CD4-positive, alpha-beta T cell (primary cell): ENCODE measurements at regions not wholly inside any gene's neighbourhood (a gene's known extent, or its start where the extent isn't known, plus 50 kb on each side); places are given as distances from the start of the nearest gene placed in this dataset.
"Not testable (repeated sequence)": the region's sequence is repeated elsewhere in the genome, so short reads cannot be mapped to it uniquely, and the experiment has no call there.

ENCODE experiments used
- ATAC-seq: fragments of 200-7000 bp; cut with Tn5 transposase; one replicate; pipeline ENCODE4 v1.10.0; 2022; ENCODE audit warnings: mild to moderate bottlenecking; ENCODE audit not compliant: poor library complexity
- CTCF ChIA-PET: fragments of 350-600 bp; sonication (Branson Sonifier 250); formaldehyde crosslinking; loops from one replicate; lab custom pipeline; 2021; ENCODE audit warnings: antibody characterized with exemption, inconsistent platforms; lab: Charles Lee
- POLR2A ChIA-PET: fragments of 350-600 bp; sonication (Branson Sonifier 250); formaldehyde crosslinking; loops from one replicate; lab custom pipeline; 2021; ENCODE audit warnings: antibody characterized with exemption, inconsistent platforms; lab: Charles Lee
- DNase-seq, 14 experiments: peaks; one replicate each; pipeline ENCODE4 v3.0.0-alpha.2; 2013 to 2020; ENCODE audit warnings: mixed read lengths in 2 of 14
- H3K27ac ChIP-seq, 2 donors: one replicate each; pipeline versions ENCODE4 v1.5.1 to v1.7.0; 2013; ENCODE audit warnings: low read length in 2 of 2, low read depth in 1 of 2, mild to moderate bottlenecking in 1 of 2
- H3K27me3 ChIP-seq, 2 experiments: 1 replicate in 1 of 2; 2 replicates in 1 of 2; pipeline versions ENCODE4 v1.6.1 to v1.7.0; 2013; ENCODE audit warnings: low read length in 2 of 2, control low read depth in 1 of 2, mild to moderate bottlenecking in 1 of 2, moderate library complexity in 1 of 2; ENCODE audit not compliant: insufficient read depth in 2 of 2, control insufficient read depth in 1 of 2
- H3K36me3 ChIP-seq: one replicate; pipeline ENCODE4 v1.6.1; 2013; ENCODE audit warnings: low read length, control low read depth; ENCODE audit not compliant: insufficient read depth
- H3K4me1 ChIP-seq: one replicate; pipeline ENCODE4 v1.6.1; 2013; ENCODE audit warnings: low read length, control low read depth; ENCODE audit not compliant: insufficient read depth
- H3K4me3 ChIP-seq: one replicate; pipeline ENCODE4 v1.5.1; 2013; ENCODE audit warnings: mild to moderate bottlenecking, low read length, moderate library complexity
- H3K9me3 ChIP-seq, 2 experiments: 1 replicate in 1 of 2; 2 replicates in 1 of 2; pipeline versions ENCODE4 v1.6.1 to v1.7.0; 2013; ENCODE audit warnings: low read length in 2 of 2, mild to moderate bottlenecking in 2 of 2, control low read depth in 1 of 2, moderate library complexity in 1 of 2; ENCODE audit not compliant: control insufficient read depth in 1 of 2, insufficient read depth in 1 of 2
- H3K27ac Mint-ChIP-seq: one replicate; pipeline ENCODE4 v1.8.0; 2020; ENCODE audit warnings: mixed read lengths
- H3K27me3 Mint-ChIP-seq: one replicate; pipeline ENCODE4 v1.8.0; 2021; ENCODE audit warnings: mixed read lengths
- H3K36me3 Mint-ChIP-seq: one replicate; pipeline ENCODE4 v1.8.0; 2021; ENCODE audit warnings: low read depth, mixed read lengths
- H3K4me1 Mint-ChIP-seq: one replicate; pipeline ENCODE4 v1.8.0; 2021; ENCODE audit warnings: low read depth, mixed read lengths
- H3K4me3 Mint-ChIP-seq: one replicate; pipeline ENCODE4 v1.8.0; 2020; ENCODE audit warnings: mild to moderate bottlenecking, mixed read lengths
- H3K9me3 Mint-ChIP-seq: one replicate; pipeline ENCODE4 v1.8.0; 2020; ENCODE audit warnings: mixed read lengths
- CTCF ChIP-seq: fragments of 200-600 bp; IDR thresholded peaks from one replicate; pipeline ENCODE4 v1.8.0; 2022; ENCODE audit warnings: antibody characterized with exemption, mild to moderate bottlenecking
- intact Hi-C, 2 experiments: fragments of 100-400 bp; cut with DNase I in 1 of 2; cut with micrococcal nuclease in 1 of 2; formaldehyde crosslinking; loops; one replicate each; pipeline versions ENCODE4 v1.15.1 to v1.9.0; 2023 to 2025; cut with DNase I, micrococcal nuclease

GRCh38 chr14:30020687-30021086 is 93.0 kb upstream of the PRKD1 start:
- intact Hi-C loops, result no loop called here
- Histone ChIP-seq H3K27me3 (no peaks in the 10 kb centered on the region), H3K9me3 (no peaks in the 10 kb centered on the region), H3K4me3 (no peak overlapping the region), H3K36me3 (no peaks in the 10 kb centered on the region), H3K27ac (no peak overlapping the region), H3K4me1 (no peaks in the 10 kb centered on the region)
- ChIA-PET POLR2A (no interaction called here), CTCF (no interaction called here)
- peaks cover 14% of the 10 kb centered on the region for H3K9me3 Mint-ChIP-seq
- no peak overlapping the region for H3K4me3 Mint-ChIP-seq
- no peaks in the 10 kb centered on the region for H3K4me1 Mint-ChIP-seq
- DNase-seq (no peak), ATAC-seq (no peak)
- no peaks in the 10 kb centered on the region for H3K27me3 Mint-ChIP-seq
- H3K27ac Mint-ChIP-seq, result no peak overlapping the region
- H3K36me3 Mint-ChIP-seq, result no peaks in the 10 kb centered on the region
- no peak for TF ChIP-seq CTCF

GRCh38 chr14:30023350-30023749 is 95.7 kb upstream of the PRKD1 start:
- CTCF ChIA-PET, H3K27ac Mint-ChIP-seq: not testable (repeated sequence)

GRCh38 chr14:30034152-30034551 is 106.5 kb upstream of the PRKD1 start:
- no peaks in the 10 kb centered on the region for H3K27me3 Mint-ChIP-seq
- H3K4me3 Mint-ChIP-seq, result no peak overlapping the region
- H3K4me1 Mint-ChIP-seq, result no peaks in the 10 kb centered on the region
- Histone ChIP-seq H3K4me3 (no peak overlapping the region), H3K36me3 (no peaks in the 10 kb centered on the region), H3K4me1 (no peaks in the 10 kb centered on the region), H3K27me3 (no peaks in the 10 kb centered on the region), H3K27ac (no peak overlapping the region), H3K9me3 (peaks cover 0 to 16% of the 10 kb centered on the region in 2 experiments)
- no peak for ATAC-seq
- ChIA-PET CTCF (no interaction called here), POLR2A (no interaction called here)
- no peak overlapping the region for H3K27ac Mint-ChIP-seq
- H3K36me3 Mint-ChIP-seq, result no peaks in the 10 kb centered on the region
- H3K9me3 Mint-ChIP-seq, result peaks cover 14% of the 10 kb centered on the region
- no peak for TF ChIP-seq CTCF
- intact Hi-C loops, result no loop called here
- no peak for DNase-seq

More at GRCh38 chr14:30023350-30023749, 95.7 kb upstream of the PRKD1 start:
- H3K4me3 Mint-ChIP-seq, H3K36me3 ChIP-seq, POLR2A ChIA-PET, H3K9me3 ChIP-seq, H3K27me3 Mint-ChIP-seq, H3K4me1 ChIP-seq, H3K36me3 Mint-ChIP-seq, H3K4me3 ChIP-seq, DNase-seq, H3K9me3 Mint-ChIP-seq, ATAC-seq, H3K27ac ChIP-seq, intact Hi-C loops, H3K4me1 Mint-ChIP-seq, H3K27me3 ChIP-seq: not testable (repeated sequence)

GRCh38 chr14:30035361-30035760 is 107.7 kb upstream of the PRKD1 start:
- Histone ChIP-seq H3K9me3 (peaks cover 0 to 12% of the 10 kb centered on the region in 2 experiments), H3K4me3 (no peak overlapping the region), H3K36me3 (no peaks in the 10 kb centered on the region), H3K27me3 (no peaks in the 10 kb centered on the region), H3K27ac (no peak overlapping the region), H3K4me1 (no peaks in the 10 kb centered on the region)
- TF ChIP-seq CTCF, result no peak
- Mint-ChIP-seq H3K9me3 (peaks cover 11% of the 10 kb centered on the region), H3K27ac (no peak overlapping the region), H3K4me1 (no peaks in the 10 kb centered on the region), H3K36me3 (no peaks in the 10 kb centered on the region), H3K27me3 (no peaks in the 10 kb centered on the region), H3K4me3 (no peak overlapping the region)
- DNase-seq, result no peak
- intact Hi-C loops, result no loop called here
- no peak for ATAC-seq
- POLR2A ChIA-PET, result no interaction called here
- CTCF ChIA-PET, result no interaction called here
